Mesenchymal stem cell (in vitro differentiated cells and primary cell): ENCODE measurements at regions not wholly inside any gene's neighbourhood (a gene's known extent, or its start where the extent isn't known, plus 50 kb on each side); places are given as distances from the start of the nearest gene placed in this dataset.

ENCODE experiments used
- DNase-seq: peaks from one replicate; pipeline ENCODE4 v3.0.0-alpha.2; 2013
- H2AFZ ChIP-seq: one replicate; pipeline ENCODE4 v1.6.1; 2013; ENCODE audit warnings: low read depth, mild to moderate bottlenecking, control low read depth, inconsistent platforms, low read length, moderate library complexity
- H2AK5ac ChIP-seq: 2 replicates; pipeline ENCODE4 v1.6.1; 2013; ENCODE audit warnings: low read length, moderate library complexity, mild to moderate bottlenecking, inconsistent platforms; ENCODE audit not compliant: severe bottlenecking
- H2BK120ac ChIP-seq: one replicate; pipeline ENCODE4 v1.6.1; 2013; ENCODE audit warnings: low read depth, mild to moderate bottlenecking, inconsistent platforms, low read length, moderate library complexity
- H2BK12ac ChIP-seq, 2 experiments: one replicate each; pipeline ENCODE4 v1.6.1; 2013; ENCODE audit warnings: inconsistent platforms in 2 of 2, low read length in 2 of 2, mild to moderate bottlenecking in 2 of 2, moderate library complexity in 2 of 2, control low read depth in 1 of 2
- H2BK15ac ChIP-seq: one replicate; pipeline ENCODE4 v1.6.1; 2013; ENCODE audit warnings: mild to moderate bottlenecking, low read depth, inconsistent platforms; ENCODE audit not compliant: poor library complexity, severe bottlenecking
- H2BK5ac ChIP-seq: 2 replicates; pipeline ENCODE4 v1.6.1; 2013; ENCODE audit warnings: low read depth, mild to moderate bottlenecking, low read length, control low read depth, inconsistent platforms; ENCODE audit not compliant: poor library complexity, severe bottlenecking
- H3K14ac ChIP-seq, 2 experiments: one replicate each; pipeline ENCODE4 v1.6.1; 2013; ENCODE audit warnings: inconsistent platforms in 2 of 2, low read length in 2 of 2, control low read depth in 1 of 2, mild to moderate bottlenecking in 1 of 2, moderate library complexity in 1 of 2
- H3K18ac ChIP-seq, 2 experiments: one replicate each; pipeline ENCODE4 v1.6.1; 2013; ENCODE audit warnings: inconsistent platforms in 2 of 2, low read length in 2 of 2, control low read depth in 1 of 2, low read depth in 1 of 2, mild to moderate bottlenecking in 1 of 2
- H3K23ac ChIP-seq, 2 experiments: one replicate each; pipeline ENCODE4 v1.6.1; 2013; ENCODE audit warnings: inconsistent platforms in 2 of 2, low read length in 2 of 2, mild to moderate bottlenecking in 2 of 2, moderate library complexity in 2 of 2, control low read depth in 1 of 2
- H3K27ac ChIP-seq: 2 replicates; pipeline ENCODE4 v1.5.1; 2013; ENCODE audit warnings: mild to moderate bottlenecking, moderate library complexity, low read length, control low read depth, inconsistent platforms; ENCODE audit not compliant: poor library complexity, severe bottlenecking
- H3K27me3 ChIP-seq, 2 experiments: 2 replicates each; pipeline versions ENCODE4 v1.6.1 to v1.7.0; 2013; ENCODE audit warnings: low read length in 2 of 2, mild to moderate bottlenecking in 2 of 2, moderate library complexity in 2 of 2, control low read depth in 1 of 2, inconsistent platforms in 1 of 2; ENCODE audit not compliant: control insufficient read depth in 1 of 2, insufficient read depth in 1 of 2
- H3K36me3 ChIP-seq, 2 experiments: 2 replicates each; pipeline versions ENCODE4 v1.6.1 to v1.7.0; 2013; ENCODE audit warnings: low read length in 2 of 2, control low read depth in 1 of 2, inconsistent platforms in 1 of 2, low read depth in 1 of 2, mild to moderate bottlenecking in 1 of 2; ENCODE audit not compliant: insufficient read depth in 2 of 2, control insufficient read depth in 1 of 2
- H3K4ac ChIP-seq, 2 experiments: one replicate each; pipeline ENCODE4 v1.6.1; 2013; ENCODE audit warnings: inconsistent platforms in 2 of 2, low read length in 2 of 2, mild to moderate bottlenecking in 2 of 2, moderate library complexity in 2 of 2, control low read depth in 1 of 2, low read depth in 1 of 2
- H3K4me1 ChIP-seq: 2 replicates; pipeline ENCODE4 v1.6.1; 2013; ENCODE audit warnings: low read depth, low read length, control low read depth; ENCODE audit not compliant: control insufficient read depth, insufficient read depth
- H3K4me2 ChIP-seq: 2 replicates; pipeline ENCODE4 v1.6.1; 2013; ENCODE audit warnings: low read length, mild to moderate bottlenecking, inconsistent platforms; ENCODE audit not compliant: poor library complexity, severe bottlenecking
- H3K4me3 ChIP-seq, 2 experiments: 2 replicates each; pipeline versions ENCODE4 v1.5.1 to v1.7.0; 2013; ENCODE audit warnings: low read length in 2 of 2, mild to moderate bottlenecking in 2 of 2, control low read depth in 1 of 2, low read depth in 1 of 2; ENCODE audit not compliant: insufficient read depth in 1 of 2
- H3K79me1 ChIP-seq: replicated peaks from 2 replicates; pipeline ENCODE4 v1.6.1; 2013; ENCODE audit warnings: mild to moderate bottlenecking, control low read depth, low read length, inconsistent platforms; ENCODE audit not compliant: poor library complexity, severe bottlenecking
- H3K9ac ChIP-seq: 2 replicates; pipeline ENCODE4 v1.7.0; 2013; ENCODE audit warnings: mild to moderate bottlenecking, low read length, moderate library complexity
- H3K9me3 ChIP-seq: 2 replicates; pipeline ENCODE4 v1.7.0; 2013; ENCODE audit warnings: mild to moderate bottlenecking, low read length; ENCODE audit not compliant: control insufficient read depth
- H4K8ac ChIP-seq: one replicate; pipeline ENCODE4 v1.6.1; 2013; ENCODE audit warnings: inconsistent platforms, mild to moderate bottlenecking, low read length, moderate library complexity
- H4K91ac ChIP-seq: one replicate; pipeline ENCODE4 v1.6.1; 2013; ENCODE audit warnings: mild to moderate bottlenecking, low read length, inconsistent platforms
- WGBS: methylation state at CpG from one replicate; pipeline ENCODE4 v1.1.7; 2013; ENCODE audit warnings: mixed read lengths; 5-methylcytosine and 5-hydroxymethylcytosine counted together

DNA sequence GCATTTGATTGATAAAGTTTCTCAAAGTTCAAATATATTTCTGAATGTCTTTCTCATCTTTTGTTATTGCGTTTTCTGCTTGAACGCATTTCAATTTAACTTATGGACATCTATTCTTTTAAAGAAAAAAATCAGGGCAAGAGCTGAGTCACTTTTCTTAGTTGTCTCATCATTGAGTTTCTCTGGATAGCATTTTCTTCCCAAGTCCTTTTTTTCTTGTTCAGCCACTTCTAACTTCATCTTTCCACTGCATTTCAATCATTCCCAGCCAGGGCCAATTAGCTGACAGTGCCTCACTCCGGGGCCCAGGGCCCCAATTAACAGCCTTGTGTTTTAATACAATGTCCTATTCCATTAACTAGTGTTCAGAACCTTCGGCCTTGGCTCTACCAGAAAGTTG is 216.3 kb downstream of the B3GLCT start:
- Histone ChIP-seq H3K36me3 (no peaks in the 10 kb centered on the region), H3K14ac (no peak overlapping the region), H2AFZ (no peak overlapping the region), H4K8ac (no peak overlapping the region), H3K27me3 (peaks cover 2 to 12% of the 10 kb centered on the region in 2 experiments), H3K4ac (no peak overlapping the region), H2BK12ac (no peak overlapping the region), H3K23ac (no peak overlapping the region), H4K91ac (no peak overlapping the region), H2BK15ac (no peak overlapping the region), H3K27ac (no peak overlapping the region), H2BK120ac (no peak overlapping the region), H3K18ac (no peak overlapping the region), H3K4me1 (no peaks in the 10 kb centered on the region), H3K79me1 (no peaks in the 10 kb centered on the region), H2BK5ac (no peak overlapping the region), H2AK5ac (no peak overlapping the region), H3K9me3 (no peaks in the 10 kb centered on the region), H3K4me3 (no peak overlapping the region), H3K4me2 (no peak overlapping the region), H3K9ac (no peak overlapping the region)
- 77% methylated on average over 3 of the region's 4 CpGs for WGBS
- no peak for DNase-seq

DNA sequence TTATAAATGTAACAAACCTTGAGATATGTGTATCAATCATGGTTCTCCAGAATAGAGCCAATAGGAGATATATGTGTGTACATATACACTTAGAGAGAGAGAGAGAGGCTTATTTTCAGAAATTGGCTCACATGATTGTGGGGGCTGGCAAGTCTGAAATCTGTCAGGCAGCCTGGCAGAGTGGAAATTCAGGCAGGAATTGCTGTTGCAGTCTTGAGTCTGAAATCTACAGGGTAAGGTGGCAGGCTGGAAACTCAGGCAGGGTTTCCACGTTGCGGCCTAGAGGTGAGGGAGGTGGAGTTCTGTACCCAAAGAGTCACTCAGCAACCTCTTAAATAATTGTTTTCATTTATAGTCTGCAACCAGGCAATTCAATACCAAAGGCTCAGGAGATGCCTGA is 218.4 kb downstream of the B3GLCT start:
- no peak overlapping the region for H2AK5ac ChIP-seq
- H3K18ac ChIP-seq: no peak overlapping the region
- H3K4ac ChIP-seq: no peak overlapping the region
- no peaks in the 10 kb centered on the region for H3K9me3 ChIP-seq
- H3K4me1 ChIP-seq: no peaks in the 10 kb centered on the region
- no peaks in the 10 kb centered on the region for H3K79me1 ChIP-seq
- no peak overlapping the region for H2BK5ac ChIP-seq
- no peak overlapping the region for H3K9ac ChIP-seq
- H3K36me3 ChIP-seq: no peaks in the 10 kb centered on the region
- peaks cover 9 to 11% of the 10 kb centered on the region in 2 experiments for H3K27me3 ChIP-seq
- no peak overlapping the region for H2BK120ac ChIP-seq
- H2BK12ac ChIP-seq: no peak overlapping the region
- no peak overlapping the region for H4K91ac ChIP-seq
- DNase-seq: no peak
- H3K4me3 ChIP-seq: no peak overlapping the region
- H3K23ac ChIP-seq: no peak overlapping the region
- H3K14ac ChIP-seq: no peak overlapping the region
- H4K8ac ChIP-seq: no peak overlapping the region
- no peak overlapping the region for H2AFZ ChIP-seq
- no peak overlapping the region for H2BK15ac ChIP-seq
- H3K27ac ChIP-seq: no peak overlapping the region
- no peak overlapping the region for H3K4me2 ChIP-seq
- no CpG with 5 or more reads among the region's 2 CpGs for WGBS

DNA sequence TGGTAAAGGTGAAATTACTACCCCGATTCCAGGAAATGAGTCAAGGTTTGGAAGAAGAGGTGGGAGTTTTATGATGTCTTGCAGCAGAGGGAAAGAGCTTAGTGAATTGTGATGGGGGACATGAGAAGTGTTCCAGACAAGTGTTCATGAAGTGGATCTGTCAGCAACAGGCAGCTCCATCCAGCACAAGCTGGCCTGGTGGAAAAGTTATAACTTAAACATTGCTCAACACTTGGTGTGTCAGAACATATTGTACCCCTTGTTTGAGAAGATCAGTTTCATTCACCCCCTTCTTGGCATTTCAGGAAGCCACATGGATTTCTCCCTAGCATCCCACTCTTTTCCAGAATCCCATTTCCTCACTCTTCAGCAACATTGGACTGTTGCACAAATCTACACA is 222.0 kb downstream of the B3GLCT start:
- H2AFZ ChIP-seq: no peak overlapping the region
- no peak overlapping the region for H3K18ac ChIP-seq
- H3K9me3 ChIP-seq: no peaks in the 10 kb centered on the region
- H3K4me2 ChIP-seq: no peak overlapping the region
- no peak overlapping the region for H3K4me3 ChIP-seq
- no peak overlapping the region for H4K91ac ChIP-seq
- no peak overlapping the region for H2BK5ac ChIP-seq
- no peak overlapping the region for H2BK12ac ChIP-seq
- H3K27me3 ChIP-seq: peaks cover 11 to 17% of the 10 kb centered on the region in 2 experiments
- H3K27ac ChIP-seq: no peak overlapping the region
- H3K23ac ChIP-seq: no peak overlapping the region
- no peak for DNase-seq
- no peaks in the 10 kb centered on the region for H3K36me3 ChIP-seq
- H2BK15ac ChIP-seq: no peak overlapping the region
- H3K4me1 ChIP-seq: no peaks in the 10 kb centered on the region
- H2AK5ac ChIP-seq: no peak overlapping the region
- H3K9ac ChIP-seq: no peak overlapping the region
- no peak overlapping the region for H3K14ac ChIP-seq
- 52% methylated on average over 1 of the region's 1 CpG for WGBS
- no peak overlapping the region for H4K8ac ChIP-seq
- H3K79me1 ChIP-seq: no peaks in the 10 kb centered on the region
- no peak overlapping the region for H2BK120ac ChIP-seq
- no peak overlapping the region for H3K4ac ChIP-seq

DNA sequence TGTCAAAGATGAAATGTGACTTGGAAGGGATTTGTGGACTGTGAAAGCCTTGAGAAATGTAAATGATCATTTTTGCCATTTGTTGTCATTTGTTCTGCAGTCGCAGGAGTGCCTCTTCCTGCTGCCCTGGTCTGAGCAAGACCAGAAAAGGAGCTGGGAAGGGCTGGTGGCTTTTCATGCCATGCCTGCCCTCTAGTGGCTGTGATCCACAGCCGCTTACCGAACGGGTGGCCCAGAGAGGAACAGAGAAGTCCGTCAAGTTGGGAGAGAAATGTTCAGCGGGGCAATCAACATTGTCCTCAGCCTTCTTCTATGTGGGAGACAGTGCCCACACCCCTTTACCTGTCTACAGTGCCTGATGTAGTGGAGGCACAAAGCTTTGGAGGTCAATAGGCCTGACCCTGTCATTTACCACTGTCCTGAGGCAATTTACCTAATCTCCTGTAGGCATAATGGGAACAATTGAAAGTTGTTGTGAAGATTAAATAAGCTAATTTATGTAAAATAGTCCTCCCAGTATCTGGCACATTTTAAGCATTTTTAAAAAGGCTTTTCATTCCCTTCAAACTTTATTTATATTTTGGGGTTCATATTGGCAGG is 224.5 kb downstream of the B3GLCT start:
- H3K27me3 ChIP-seq: peaks cover 11 to 17% of the 10 kb centered on the region in 2 experiments
- H2BK15ac ChIP-seq: no peak overlapping the region
- no peak overlapping the region for H2BK12ac ChIP-seq
- 0% methylated on average over 5 of the region's 6 CpGs for WGBS
- no peak overlapping the region for H4K8ac ChIP-seq
- no peaks in the 10 kb centered on the region for H3K4me1 ChIP-seq
- peak overlapping the region; percentile 37 for H3K9ac ChIP-seq
- no peak overlapping the region for H2BK5ac ChIP-seq
- no peak overlapping the region for H3K27ac ChIP-seq
- no peaks in the 10 kb centered on the region for H3K36me3 ChIP-seq
- H3K23ac ChIP-seq: no peak overlapping the region
- no peaks in the 10 kb centered on the region for H3K9me3 ChIP-seq
- H3K79me1 ChIP-seq: no peaks in the 10 kb centered on the region
- no peak overlapping the region for H4K91ac ChIP-seq
- no peak overlapping the region for H2AFZ ChIP-seq
- no peak overlapping the region for H3K14ac ChIP-seq
- no peak overlapping the region for H2AK5ac ChIP-seq
- no peak overlapping the region for H3K4me3 ChIP-seq
- DNase-seq: peak; percentile 79
- no peak overlapping the region for H3K4me2 ChIP-seq
- no peak overlapping the region for H3K18ac ChIP-seq
- H3K4ac ChIP-seq: no peak overlapping the region
- no peak overlapping the region for H2BK120ac ChIP-seq
